GM21529 (cell line): ENCODE measurements at regions not wholly inside any gene's neighbourhood (a gene's known extent, or its start where the extent isn't known, plus 50 kb on each side); places are given as distances from the start of the nearest gene placed in this dataset.

Experiments
- ATAC-seq: cut with Tn5 transposase; IDR thresholded peaks from one replicate; pipeline ENCODE4 v1.9.1; 2021; ENCODE audit not compliant: unreplicated experiment

DNA sequence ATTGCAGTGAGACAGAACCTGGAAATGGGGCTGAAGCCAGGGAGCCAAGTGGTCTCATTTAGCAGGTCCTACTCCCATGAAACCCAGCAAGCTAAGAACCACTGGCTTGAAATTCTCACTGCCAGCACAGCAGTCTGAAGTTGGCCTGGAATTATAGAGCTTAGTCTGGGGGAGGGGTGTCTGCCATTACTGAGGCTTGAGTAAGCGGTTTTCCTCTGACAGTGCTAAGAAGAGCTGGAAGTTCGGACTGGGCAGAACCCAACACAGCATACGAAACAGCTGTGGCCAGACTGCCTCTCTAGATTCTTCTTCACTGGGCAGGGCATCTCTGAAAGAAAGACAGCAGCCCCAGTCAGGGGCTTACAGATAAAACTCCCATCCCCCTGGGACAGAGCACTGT is 305.7 kb upstream of the SETBP1 start:
- no peak for ATAC-seq

DNA sequence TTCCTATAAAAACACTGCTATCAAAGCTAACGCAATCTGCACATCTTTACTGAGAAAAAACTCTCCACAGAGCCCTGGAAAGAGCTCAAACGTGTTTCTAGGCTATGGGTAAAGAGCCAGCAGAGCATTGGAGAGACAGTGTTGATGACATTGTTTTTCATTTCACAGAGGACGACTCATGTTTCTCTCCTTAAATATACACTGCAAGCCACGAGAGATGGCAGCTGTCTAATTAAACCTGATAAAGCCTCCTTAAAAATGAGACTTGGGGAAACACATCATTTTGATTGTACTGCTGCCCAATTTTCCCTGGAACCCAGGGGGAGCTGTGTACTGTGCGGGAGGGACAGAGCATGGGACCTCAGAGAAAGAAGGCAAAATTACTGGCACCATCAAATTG is 294.3 kb upstream of the SETBP1 start:
- no peak for ATAC-seq

DNA sequence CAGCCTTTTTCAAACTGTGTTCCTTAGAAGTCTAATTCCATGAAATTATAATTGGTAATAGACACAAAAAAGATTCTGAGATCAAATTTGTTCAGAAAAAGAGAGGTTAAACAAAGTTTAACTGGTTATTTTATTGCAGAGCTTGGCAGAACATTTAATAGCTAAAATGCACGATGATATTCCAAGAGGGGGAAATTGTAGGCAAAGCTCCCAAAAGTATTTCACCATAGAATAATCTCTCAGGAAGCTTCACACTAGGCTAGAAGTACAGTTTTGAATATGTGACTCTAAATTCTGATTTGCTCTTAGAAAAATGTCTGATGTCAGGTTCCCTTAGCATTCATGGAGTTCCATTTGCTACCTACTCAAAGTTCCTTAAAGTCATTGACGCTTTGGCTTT is 292.4 kb upstream of the SETBP1 start:
- no peak for ATAC-seq

DNA sequence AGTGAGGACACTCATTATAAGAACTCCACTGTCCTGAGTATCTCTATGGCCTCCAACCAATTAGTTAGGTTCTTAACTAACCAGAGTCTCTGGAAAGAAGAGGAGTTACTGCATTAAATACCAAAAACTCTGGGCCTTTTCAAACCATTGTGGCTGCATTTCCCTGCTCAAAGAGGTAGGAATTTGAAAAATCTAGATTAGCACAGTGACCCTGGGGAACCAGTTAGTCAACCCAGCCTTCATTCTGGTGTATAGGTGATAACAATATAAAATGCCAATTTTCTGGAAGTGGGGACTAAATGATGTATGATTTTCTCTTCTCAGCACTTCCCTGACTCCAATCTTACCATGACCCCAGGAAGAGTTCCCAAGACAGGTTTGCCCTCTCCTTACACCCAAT is 287.8 kb upstream of the SETBP1 start:
- ATAC-seq: no peak

DNA sequence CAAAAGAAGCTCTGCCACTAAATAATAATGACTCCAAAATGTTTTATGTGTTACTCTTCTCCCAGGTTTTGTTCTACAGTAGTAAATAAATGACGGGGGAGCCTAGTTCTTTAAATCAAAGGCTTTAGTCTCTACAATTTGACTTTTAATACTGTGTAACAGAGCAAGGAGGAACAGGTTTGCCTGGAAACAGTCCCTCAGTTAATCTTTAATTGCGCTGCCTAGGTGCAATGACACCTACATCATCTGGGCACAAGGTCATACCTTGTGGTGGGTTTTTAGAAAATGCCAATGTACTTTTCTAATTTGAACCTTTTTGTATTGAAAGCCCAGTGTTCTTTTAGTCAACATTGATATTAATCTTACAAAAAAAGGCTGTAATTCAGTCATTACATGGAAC is 287.3 kb upstream of the SETBP1 start:
- no peak for ATAC-seq

DNA sequence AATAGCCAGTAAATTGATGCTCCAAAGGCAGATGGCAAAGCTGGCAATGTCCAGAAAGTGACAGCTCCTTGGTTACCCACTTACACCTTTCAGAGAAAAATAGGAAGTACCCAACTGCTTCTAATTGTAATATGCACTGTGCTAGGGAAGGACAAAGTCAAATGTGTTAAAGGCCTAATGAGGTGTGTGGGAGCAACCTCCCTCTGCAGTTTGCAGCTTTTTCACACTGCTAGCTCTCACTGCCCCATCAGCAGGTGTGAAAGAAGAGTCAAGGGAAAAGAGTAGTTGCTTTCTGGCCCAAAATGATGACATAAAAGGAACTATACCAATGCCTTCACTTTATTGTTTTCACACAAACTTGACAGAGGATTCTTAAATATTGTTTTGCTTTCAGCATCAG is 284.1 kb upstream of the SETBP1 start:
- ATAC-seq: no peak

DNA sequence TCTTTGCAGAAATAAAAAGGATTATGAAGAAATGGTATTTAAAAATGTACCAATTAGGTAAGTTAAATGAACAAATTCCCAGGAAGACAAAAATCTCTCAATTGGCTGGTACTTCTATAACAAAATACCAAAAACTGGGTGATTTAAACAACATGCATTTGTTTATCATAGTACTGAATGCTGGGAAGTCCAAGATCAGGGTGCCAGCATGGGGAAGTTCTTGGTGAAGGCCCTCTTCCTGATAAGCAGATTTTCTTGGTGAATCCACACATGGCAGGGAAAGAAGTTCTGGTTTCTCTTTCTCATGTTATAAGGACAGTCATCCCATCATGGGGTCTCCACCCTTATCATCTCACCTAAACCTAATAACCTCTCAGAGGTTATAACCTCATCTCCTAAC is 271.6 kb upstream of the SETBP1 start:
- ATAC-seq: no peak

DNA sequence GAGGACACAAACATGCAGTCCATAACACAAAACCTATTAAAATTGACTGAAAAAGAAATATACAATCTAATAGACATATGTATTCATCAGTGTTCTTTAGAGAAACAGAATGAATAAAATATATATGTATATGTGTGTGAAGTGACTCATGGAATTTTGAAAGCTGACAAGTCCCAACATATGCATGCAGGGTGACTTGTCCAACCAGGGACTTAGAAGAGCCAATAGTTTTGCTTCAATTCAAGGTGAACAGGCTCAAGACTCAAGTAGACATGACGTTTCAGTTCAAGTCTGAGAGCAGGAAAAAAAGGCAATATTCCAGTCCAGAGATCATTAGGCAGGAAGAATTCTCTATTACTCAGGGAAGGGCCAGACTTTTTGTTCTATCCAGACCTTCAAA is 271.2 kb upstream of the SETBP1 start:
- no peak for ATAC-seq

DNA sequence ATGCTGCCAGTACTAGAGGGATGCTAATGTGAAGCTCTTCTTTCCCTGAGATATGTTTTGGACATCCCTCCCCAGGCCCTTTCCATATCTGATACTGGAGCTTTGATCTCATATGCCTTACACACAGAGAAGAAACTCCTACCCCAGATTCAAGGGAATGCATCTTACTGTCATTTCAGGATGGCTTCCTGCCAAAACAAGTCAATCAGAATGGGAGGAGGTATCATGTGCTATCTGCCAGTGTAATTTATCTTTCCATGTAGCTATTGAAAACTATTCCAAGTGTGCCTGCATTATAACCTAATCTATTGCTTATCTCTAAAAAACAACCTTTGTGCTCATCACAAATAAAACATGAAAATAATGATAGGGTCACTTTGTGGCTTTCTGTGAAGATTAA is 269.9 kb upstream of the SETBP1 start:
- no peak for ATAC-seq

DNA sequence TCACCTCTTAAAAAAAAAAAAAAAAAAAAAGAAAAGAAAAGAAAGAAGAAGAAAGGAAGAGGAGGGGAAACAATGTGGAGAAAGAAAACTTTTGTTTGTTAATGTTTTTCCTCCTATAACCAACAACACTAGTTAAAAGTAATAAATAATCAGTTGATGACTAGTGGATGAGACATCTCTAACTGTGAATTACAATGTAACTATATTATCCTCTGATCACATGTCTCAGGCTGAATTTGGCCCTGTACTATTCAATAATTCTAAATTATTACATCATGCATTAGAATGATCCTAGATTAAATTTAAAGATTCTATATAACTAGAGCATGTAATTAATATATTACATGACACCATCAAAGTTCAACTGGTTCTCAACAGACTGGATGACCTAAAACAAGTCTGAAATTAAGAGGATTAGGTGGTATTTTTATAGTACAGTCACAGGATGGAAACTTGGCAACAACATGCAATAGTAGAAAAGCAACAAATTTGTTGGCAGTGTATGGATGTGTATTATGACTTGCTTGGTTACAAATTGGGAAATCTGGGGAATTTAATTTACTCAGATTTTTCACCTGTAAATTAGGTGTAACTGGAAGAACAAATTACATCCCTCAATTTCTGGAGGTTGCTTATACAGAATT is 269.3 kb upstream of the SETBP1 start:
- no peak for ATAC-seq

DNA sequence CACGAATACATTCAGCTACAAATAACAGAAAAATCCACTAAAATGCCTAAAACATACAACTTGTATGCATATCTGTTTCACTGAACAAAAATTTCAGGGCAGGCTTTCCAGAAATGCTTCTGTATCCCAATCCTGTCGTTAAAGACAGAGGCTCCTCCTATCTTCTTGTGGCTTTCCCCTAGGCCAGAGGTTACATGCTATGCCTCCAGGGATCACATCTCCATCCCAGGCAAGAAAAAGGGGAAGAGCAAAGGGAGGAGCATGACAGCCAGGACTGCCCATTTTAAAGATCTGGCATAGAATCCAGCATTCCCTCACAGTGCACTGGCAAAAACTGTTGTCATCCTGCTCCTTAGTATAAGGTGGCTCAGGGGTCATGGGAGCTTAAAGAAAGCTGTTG is 268.7 kb upstream of the SETBP1 start:
- ATAC-seq: no peak

DNA sequence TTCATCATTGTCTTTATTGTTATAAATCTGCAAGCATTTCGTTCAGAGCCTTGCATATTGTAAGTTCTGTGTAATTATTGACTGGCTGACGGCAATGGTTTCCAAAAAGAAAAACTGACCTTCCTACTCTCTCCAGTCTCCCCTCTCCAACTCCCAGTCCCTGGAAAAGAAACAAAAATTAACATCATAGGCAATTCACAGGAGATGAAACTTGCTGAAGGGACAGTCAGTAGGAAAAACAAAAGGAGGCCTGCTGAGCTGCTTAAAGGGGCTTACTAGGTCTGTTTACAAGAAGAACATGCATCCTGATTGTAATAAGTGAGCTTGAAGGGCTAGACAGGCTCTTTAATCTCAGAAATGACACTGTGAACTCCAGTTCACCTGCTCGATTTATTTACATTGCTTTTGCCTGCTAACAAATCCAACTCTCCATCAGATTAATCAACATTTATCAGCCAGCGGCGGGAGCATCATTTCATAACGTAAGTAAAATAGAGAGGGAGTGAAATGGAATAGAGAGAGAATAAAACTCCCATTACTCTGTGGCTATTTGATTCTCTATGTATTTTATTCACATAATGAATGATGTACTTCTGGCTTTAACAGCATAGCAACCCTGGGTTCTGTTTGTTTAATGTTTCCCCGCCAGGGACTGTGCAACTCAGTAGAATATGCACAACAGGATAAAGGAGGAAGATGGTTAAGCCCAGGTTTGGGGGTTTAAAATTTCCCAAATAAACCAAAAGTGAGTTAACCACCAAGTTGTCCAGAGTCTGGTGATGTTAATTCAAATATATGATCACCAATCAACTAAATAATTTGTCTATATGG is 256.7 kb upstream of the SETBP1 start:
- no peak for ATAC-seq

DNA sequence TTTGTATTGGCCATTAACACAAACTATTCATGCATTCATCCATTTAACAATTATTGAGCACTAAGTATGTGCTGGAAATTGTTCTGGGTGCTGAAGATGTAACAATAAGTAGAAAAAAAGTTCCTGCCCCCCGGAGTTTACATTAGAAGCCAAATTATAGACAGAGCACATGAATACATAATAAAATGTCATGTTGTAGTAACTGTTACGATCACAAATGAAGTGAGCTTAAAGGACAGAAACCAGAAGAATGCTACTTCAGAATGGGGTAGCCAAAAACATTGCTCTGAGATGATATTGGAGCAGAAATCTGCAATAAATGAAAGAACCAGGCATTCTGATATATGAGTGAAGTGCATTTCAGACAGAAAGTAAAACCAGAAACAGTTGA is 256.0 kb upstream of the SETBP1 start:
- ATAC-seq: no peak

DNA sequence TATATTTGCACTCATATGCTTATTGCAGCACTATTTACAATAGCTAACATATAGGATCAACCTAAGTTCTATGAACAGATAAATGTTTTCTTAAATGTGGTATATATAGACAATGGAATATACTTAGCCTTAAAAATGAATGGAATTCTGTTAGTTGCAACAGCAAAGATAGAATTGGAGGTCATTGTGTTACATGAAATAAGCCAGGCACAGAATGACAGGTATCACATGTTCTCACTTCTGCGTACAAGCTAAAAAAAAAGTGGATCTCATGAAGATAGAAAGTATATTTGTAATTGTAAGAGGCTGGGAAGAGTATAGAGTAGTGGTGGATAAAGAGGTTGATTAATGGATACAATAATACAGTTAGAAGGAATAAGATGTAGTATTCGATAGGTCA is 255.5 kb upstream of the SETBP1 start:
- no peak for ATAC-seq

DNA sequence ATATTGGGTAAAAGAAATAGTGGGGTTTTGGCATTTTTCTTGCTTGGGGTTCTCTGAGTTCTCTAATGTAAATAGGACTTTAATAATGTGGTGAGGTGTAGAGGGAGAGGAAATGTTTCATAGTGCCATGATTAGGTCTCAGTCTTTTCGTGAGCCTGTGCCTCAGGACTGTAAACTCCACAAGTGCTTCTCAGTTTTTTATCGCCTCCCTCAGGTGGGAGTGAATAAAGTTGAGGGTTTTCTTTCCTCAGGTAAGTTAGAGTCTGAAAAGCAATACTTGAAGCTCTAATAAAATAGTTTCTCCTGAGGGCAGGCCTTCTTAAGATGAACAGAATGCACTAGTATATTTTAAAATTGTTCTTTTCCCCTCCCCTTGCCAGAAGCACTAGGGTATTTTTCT is 243.1 kb upstream of the SETBP1 start:
- no peak for ATAC-seq

DNA sequence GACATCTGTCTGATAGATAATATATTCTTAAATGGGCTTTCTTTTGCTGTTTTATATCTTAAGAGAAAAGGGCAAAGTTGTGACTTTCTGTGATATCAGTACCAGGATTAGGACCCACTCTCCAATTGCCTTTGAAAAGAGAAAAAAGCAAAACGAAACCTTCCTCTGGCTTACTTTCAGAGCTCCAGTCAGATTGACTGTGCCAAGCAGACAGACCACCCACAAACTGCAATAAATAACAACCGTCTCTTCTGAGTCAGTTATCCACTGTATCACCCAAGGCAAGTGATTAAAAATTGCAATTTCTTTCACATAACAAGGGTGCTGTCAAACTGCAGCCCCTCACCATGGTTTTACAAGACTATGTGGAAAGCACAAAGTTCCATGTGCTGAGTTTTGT is 230.5 kb upstream of the SETBP1 start:
- ATAC-seq: no peak

DNA sequence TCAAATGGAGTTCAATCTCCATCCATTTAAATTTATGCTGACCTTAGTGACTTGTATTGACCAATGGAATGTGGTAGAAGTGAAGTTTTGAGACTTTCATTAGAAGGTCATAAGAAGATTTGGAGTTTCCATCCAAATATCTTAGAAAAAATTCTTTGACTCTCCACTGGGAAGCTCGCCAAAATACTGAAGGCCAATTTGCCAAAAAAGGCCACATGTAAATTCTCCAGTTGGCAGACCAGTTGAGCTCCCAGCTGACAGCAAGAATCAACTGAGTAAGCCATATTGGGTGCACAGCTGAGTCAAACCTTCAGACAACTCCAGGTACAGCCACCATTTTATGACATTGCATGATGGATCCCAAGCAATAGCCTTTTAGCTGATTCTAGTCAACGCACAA is 228.3 kb upstream of the SETBP1 start:
- ATAC-seq: no peak

DNA sequence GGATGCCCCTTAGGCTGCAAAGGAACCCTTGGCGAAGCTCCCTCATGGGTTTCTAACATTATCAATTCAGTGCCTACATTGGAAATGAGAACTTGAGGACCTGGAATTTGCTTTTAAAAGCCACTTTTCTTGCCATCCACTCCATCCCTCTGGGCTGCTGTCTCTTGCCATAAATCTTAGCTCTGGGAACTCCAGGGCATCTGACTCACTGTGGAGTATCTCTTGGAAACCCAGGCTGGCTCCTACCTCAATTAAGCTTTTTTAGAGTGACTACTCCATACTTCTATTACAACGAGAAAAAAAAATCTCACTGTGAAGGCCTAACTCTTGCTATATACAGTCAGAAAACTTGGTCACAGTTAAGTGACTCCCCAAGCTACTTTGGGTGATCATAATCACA is 227.2 kb upstream of the SETBP1 start:
- no peak for ATAC-seq

DNA sequence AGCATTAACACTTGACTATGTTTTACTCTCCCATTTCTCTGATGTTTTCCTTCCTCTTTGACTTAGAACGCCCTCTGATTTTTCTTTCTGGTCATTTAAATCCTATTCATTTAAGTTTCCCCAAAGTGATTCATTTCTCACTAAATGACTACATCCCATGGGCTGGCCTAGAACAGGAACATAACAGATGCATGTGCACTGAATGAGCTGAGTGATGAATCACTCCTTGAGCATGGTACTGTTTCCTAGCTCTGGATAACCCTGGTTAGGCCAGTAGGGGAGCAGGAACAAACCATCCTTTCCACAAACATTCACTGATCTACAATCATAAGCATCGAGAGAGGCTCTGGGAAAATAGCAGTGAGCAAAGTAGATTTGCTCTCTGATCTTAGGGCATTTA is 221.9 kb upstream of the SETBP1 start:
- ATAC-seq: no peak

DNA sequence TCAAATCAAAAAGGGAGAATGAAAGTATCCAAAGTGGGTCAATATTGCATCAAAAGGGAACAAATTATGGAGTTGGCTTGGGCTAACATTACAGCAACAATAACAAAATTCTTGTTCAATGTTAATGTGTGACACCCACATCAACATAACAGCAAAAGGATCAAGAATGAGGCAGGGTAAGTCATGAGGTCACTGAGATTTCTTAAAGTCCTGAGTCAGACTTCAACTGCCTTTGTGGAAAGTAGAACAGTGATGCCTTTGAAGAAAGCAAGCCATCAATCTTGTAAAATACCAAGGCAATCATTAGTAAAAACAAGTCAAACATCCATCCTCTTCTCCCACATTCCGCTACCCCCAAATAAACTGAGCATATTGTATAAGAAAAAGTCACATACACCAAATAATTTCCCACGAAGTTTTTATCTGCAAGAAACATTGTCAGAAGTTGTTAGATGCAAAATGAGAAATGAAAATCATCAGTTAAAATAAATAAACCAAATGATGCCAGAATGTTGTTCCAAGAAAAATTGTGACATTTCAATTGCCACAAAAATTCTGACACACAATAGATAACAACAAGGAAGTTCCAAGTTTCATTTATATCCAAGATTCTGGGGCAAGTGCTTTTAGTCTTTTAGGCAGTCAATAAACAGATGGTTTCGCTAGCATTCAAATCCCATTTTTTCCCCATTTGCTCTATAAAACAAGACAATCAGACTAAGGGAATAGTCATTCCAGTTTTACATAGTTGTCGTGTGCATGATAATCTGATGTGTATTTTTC is 216.1 kb upstream of the SETBP1 start:
- no peak for ATAC-seq

DNA sequence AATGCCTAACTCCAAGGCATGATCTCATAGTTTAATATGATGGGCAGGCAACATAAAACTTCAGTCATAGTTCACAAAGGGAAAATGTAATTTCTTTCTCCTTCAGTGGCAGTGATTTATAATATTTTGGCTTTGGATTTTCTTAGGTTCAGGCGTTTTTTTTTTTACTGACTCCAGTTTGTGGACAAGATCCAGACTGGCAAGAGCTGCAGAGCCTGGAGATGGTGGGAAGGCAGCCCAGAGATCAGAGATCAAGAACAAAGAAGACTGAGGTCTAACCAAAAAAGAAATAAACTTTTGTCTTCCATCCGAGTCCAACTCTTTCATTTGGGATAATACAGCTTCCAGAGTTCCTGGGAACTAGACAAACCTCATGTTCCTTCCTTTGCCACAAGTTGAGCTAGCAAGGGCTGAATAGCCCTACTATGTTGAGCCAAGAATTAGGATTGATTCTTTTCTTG is 215.3 kb upstream of the SETBP1 start:
- ATAC-seq: no peak

DNA sequence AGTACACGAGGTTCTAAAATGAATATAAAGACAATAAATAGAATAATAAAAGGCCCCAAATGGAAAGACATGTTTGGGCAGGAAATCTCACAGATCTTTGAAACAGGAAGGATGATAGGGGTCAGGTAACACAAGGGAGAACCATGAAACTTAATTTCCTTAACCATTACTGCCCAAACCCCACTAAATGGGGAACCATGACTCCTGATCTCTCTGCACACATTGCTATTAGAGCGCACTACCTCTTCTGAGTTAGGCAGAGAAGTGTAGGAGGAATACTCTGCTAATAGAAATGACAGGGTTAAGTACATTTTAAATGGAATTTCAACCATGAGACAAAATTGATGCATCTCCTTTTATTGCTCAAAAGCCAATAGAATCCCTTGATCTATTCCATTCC is 213.7 kb upstream of the SETBP1 start:
- no peak for ATAC-seq
